BJ (cell line): ENCODE measurements at regions not wholly inside any gene's neighbourhood (a gene's known extent, or its start where the extent isn't known, plus 50 kb on each side); places are given as distances from the start of the nearest gene placed in this dataset.
"Not testable (repeated sequence)": the region's sequence is repeated elsewhere in the genome, so short reads cannot be mapped to it uniquely, and the experiment has no call there.

Source experiments
- CTCF ChIA-PET: fragments of 350-600 bp; formaldehyde crosslinking; extraction: SDS; loops from one replicate; lab custom pipeline; 2021; ENCODE audit warnings: antibody characterized with exemption, inconsistent platforms; lab: Yijun Ruan, JAX
- POLR2A ChIA-PET: fragments of 300-600 bp; sonication (Branson Sonifier 250); formaldehyde crosslinking; extraction: SDS; loops from one replicate; lab custom pipeline; 2021; ENCODE audit warnings: antibody characterized with exemption; lab: Charles Lee
- DNase-seq: peaks from one replicate; pipeline ENCODE4 v3.0.0-alpha.2; 2011; ENCODE audit warnings: low read depth
- H3K27me3 ChIP-seq: 2 replicates; pipeline ENCODE4 v1.6.0; 2011; ENCODE audit warnings: low read length; ENCODE audit not compliant: control insufficient read depth, insufficient read depth
- H3K36me3 ChIP-seq: 2 replicates; pipeline ENCODE4 v1.5.1; 2011; ENCODE audit warnings: low read length; ENCODE audit not compliant: control insufficient read depth, insufficient read depth
- H3K4me3 ChIP-seq: 2 replicates; pipeline ENCODE4 v1.5.1; 2011; ENCODE audit warnings: low read depth, mild to moderate bottlenecking, control low read depth, low read length
- TF ChIP-seq, protein P1 (sequence below): IDR thresholded peaks from 2 replicates; pipeline ENCODE4 v1.5.1; 2011; ENCODE audit warnings: low read depth, mild to moderate bottlenecking, control low read depth, inconsistent platforms, low read length, moderate library complexity; ENCODE audit not compliant: insufficient read depth

GRCh38 chr7:1300636-1301035 lies 68.0 kb downstream of the UNCX start:
- TF ChIP-seq, protein P1, sequence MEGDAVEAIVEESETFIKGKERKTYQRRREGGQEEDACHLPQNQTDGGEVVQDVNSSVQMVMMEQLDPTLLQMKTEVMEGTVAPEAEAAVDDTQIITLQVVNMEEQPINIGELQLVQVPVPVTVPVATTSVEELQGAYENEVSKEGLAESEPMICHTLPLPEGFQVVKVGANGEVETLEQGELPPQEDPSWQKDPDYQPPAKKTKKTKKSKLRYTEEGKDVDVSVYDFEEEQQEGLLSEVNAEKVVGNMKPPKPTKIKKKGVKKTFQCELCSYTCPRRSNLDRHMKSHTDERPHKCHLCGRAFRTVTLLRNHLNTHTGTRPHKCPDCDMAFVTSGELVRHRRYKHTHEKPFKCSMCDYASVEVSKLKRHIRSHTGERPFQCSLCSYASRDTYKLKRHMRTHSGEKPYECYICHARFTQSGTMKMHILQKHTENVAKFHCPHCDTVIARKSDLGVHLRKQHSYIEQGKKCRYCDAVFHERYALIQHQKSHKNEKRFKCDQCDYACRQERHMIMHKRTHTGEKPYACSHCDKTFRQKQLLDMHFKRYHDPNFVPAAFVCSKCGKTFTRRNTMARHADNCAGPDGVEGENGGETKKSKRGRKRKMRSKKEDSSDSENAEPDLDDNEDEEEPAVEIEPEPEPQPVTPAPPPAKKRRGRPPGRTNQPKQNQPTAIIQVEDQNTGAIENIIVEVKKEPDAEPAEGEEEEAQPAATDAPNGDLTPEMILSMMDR = no peak
- DNase-seq = no peak
- Histone ChIP-seq H3K36me3 (no peaks in the 10 kb centered on the region), H3K27me3 (peaks cover 3% of the 10 kb centered on the region), H3K4me3 (no peak overlapping the region)
- ChIA-PET CTCF (interaction anchor here (0.8 to 1.0 kb wide), 3 partner anchors 10 to 117 kb away, joined by 3 read pairs; no protein-coding TSS in a partner anchor), POLR2A (no interaction called here)

GRCh38 chr7:1301054-1301881 lies 68.6 kb downstream of the UNCX start:
- ChIA-PET POLR2A (no interaction called here), CTCF (interaction anchor here (0.8 to 1.0 kb wide), 2 partner anchors 12 to 118 kb away, joined by 3 read pairs; no protein-coding TSS in a partner anchor)
- H3K4me3 ChIP-seq = no peak overlapping the region
- TF ChIP-seq, protein P1 = no peak
- DNase-seq = no peak
- peaks cover 3% of the 10 kb centered on the region for H3K27me3 ChIP-seq
- H3K36me3 ChIP-seq = no peaks in the 10 kb centered on the region

DNA sequence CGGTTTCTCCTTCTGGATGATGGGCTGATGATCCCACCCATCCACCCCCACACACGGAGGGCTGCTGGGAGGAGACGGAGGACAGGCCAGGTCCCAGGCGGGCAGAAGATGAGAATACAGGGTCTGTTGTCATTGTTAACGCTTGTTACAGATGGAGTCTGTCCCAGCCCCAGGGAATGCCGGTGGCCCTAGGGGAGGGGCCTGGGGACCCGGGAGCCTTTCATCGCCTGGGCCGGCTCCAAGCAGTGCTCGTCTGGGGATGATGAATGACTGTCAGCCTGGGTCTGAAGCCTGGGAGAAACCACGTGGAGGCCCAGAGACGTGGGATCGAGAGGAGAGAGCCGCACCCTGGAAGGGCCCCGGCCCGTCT lies 69.2 kb downstream of the UNCX start:
- DNase-seq = no peak
- H3K4me3 ChIP-seq = no peak overlapping the region
- TF ChIP-seq, protein P1 = no peak
- peaks cover 3% of the 10 kb centered on the region for H3K27me3 ChIP-seq
- H3K36me3 ChIP-seq = no peaks in the 10 kb centered on the region
- ChIA-PET POLR2A (no interaction called here), CTCF (no interaction called here)

DNA sequence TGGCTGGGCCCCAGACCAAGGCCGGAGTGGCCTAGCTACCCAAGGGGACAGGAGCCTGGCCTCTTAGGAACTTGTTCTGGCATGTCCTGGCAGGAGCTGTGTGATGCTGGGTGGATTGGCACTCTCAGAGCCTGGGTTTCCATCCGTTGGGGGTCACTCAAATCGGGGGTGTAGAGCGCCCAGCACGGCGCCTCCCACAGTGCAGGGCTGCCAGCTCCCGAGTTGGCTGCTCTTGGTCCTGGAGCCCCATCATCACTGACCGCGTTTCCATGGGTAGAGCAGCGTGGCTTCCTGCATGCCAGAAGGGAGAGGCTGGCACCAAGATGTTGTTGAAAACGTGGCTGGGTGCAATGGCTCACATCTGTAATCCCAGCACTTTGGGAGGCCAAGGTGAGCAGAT lies 70.3 kb downstream of the UNCX start:
- H3K27me3 ChIP-seq = no peaks in the 10 kb centered on the region; the same call in none of the 2 replicates
- CTCF ChIA-PET = no interaction called here
- no peak overlapping the region for H3K4me3 ChIP-seq
- DNase-seq = no peak
- POLR2A ChIA-PET = no interaction called here
- H3K36me3 ChIP-seq = no peaks in the 10 kb centered on the region
- TF ChIP-seq, protein P1 = no peak

GRCh38 chr7:1304011-1304410 lies 71.3 kb downstream of the UNCX start:
- CTCF ChIA-PET = interaction anchor here (0.6 kb wide), 1 partner anchor 12 kb away, joined by 3 read pairs; no protein-coding TSS in a partner anchor
- DNase-seq, H3K27me3 ChIP-seq, H3K4me3 ChIP-seq, H3K36me3 ChIP-seq, POLR2A ChIA-PET: not testable (repeated sequence)

DNA sequence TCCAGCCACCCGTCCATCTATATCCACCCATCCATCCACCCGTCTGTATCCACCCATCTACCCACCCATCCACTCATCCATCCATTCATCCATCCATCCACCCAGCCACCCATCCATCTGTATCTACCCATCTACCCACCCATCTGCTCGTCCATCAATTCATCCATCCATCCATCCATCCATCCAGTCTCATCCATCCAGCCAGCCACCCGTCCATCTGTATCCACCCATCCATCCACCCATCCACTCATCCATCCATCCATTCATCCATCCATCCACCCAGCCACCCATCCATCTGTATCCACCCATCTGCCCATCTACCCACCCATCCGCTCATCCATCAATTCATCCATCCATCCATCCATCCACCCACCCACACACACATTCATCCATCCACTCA lies 73.2 kb downstream of the UNCX start:
- no peak for DNase-seq
- ChIA-PET POLR2A (no interaction called here), CTCF (no interaction called here)
- H3K36me3 ChIP-seq = no peaks in the 10 kb centered on the region
- H3K27me3 ChIP-seq = no peaks in the 10 kb centered on the region; the same call in 1 of the 2 replicates
- no peak overlapping the region for H3K4me3 ChIP-seq
- TF ChIP-seq, protein P1 = no peak
